ENCODE measurements at regions not wholly inside any gene's neighbourhood (a gene's known extent, or its start where the extent isn't known, plus 50 kb on each side); places are given as distances from the start of the nearest gene placed in this dataset.

DNA sequence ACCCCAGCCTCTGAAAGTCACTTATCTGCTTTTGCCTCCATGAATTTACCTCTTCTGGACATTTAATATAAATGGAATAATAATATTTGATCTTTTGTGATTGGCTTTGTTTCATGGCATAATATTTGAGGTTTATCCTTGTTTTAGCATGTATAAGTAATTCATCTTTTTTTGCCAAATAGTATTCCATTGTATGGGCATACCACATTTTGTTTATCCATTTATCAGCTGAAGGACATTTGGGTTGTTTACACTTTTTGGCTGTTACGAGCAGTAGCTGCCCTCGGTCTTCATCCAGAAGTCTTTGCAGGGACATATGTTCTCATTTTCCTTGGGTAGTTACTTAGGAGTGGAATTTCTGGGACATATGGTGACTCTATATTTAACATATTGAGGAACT lies 53.0 kb upstream of the SMIM21 start:
- no peak for TF ChIP-seq EZH2 (IDR thresholded peaks at IDR 0.05; ENCODE audit: low read depth)
- TF ChIP-seq, protein P1, sequence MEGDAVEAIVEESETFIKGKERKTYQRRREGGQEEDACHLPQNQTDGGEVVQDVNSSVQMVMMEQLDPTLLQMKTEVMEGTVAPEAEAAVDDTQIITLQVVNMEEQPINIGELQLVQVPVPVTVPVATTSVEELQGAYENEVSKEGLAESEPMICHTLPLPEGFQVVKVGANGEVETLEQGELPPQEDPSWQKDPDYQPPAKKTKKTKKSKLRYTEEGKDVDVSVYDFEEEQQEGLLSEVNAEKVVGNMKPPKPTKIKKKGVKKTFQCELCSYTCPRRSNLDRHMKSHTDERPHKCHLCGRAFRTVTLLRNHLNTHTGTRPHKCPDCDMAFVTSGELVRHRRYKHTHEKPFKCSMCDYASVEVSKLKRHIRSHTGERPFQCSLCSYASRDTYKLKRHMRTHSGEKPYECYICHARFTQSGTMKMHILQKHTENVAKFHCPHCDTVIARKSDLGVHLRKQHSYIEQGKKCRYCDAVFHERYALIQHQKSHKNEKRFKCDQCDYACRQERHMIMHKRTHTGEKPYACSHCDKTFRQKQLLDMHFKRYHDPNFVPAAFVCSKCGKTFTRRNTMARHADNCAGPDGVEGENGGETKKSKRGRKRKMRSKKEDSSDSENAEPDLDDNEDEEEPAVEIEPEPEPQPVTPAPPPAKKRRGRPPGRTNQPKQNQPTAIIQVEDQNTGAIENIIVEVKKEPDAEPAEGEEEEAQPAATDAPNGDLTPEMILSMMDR (conservative IDR thresholded peaks at IDR 0.05): no peak
